Astrocyte (in vitro differentiated cells and primary cell): ENCODE measurements at regions not wholly inside any gene's neighbourhood (a gene's known extent, or its start where the extent isn't known, plus 50 kb on each side); places are given as distances from the start of the nearest gene placed in this dataset.

Source experiments
- DNase-seq: peaks from one replicate; pipeline ENCODE4 v3.0.0-alpha.2; 2010; ENCODE audit warnings: low read depth
- FAIRE-seq: peaks from 2 replicates; lab custom pipeline; 2011; peaks lifted over from hg19 to GRCh38; lab: Jason Lieb, UNC
- H2AFZ ChIP-seq: 2 replicates; pipeline ENCODE4 v1.6.0; 2012; ENCODE audit warnings: low read depth, low read length, inconsistent platforms
- H3K27ac ChIP-seq: 2 replicates; pipeline ENCODE4 v1.5.1; 2011; ENCODE audit warnings: low read depth, low read length, inconsistent platforms
- H3K27me3 ChIP-seq: 2 replicates; pipeline ENCODE4 v1.6.0; 2011; ENCODE audit warnings: low read length, inconsistent platforms; ENCODE audit not compliant: insufficient read depth
- H3K36me3 ChIP-seq: 2 replicates; pipeline ENCODE4 v1.5.1; 2011; ENCODE audit warnings: low read length, inconsistent platforms; ENCODE audit not compliant: insufficient read depth
- H3K4me1 ChIP-seq: 2 replicates; pipeline ENCODE4 v1.5.1; 2011; ENCODE audit warnings: low read length, inconsistent platforms; ENCODE audit not compliant: insufficient read depth
- H3K4me2 ChIP-seq: 2 replicates; pipeline ENCODE4 v1.6.0; 2012; ENCODE audit warnings: low read length, inconsistent platforms
- H3K4me3 ChIP-seq: 2 replicates; pipeline ENCODE4 v1.5.1; 2011; ENCODE audit warnings: low read depth, mild to moderate bottlenecking, low read length, inconsistent platforms; ENCODE audit not compliant: insufficient read depth
- H3K79me2 ChIP-seq: 2 replicates; pipeline ENCODE4 v1.6.0; 2012; ENCODE audit warnings: mild to moderate bottlenecking, low read length, inconsistent platforms; ENCODE audit not compliant: insufficient read depth
- H3K9ac ChIP-seq: 2 replicates; pipeline ENCODE4 v1.6.0; 2012; ENCODE audit warnings: mild to moderate bottlenecking, low read length, inconsistent platforms
- H3K9me3 ChIP-seq: 2 replicates; pipeline ENCODE4 v1.5.1; 2012; ENCODE audit warnings: low read depth, mild to moderate bottlenecking, low read length, inconsistent platforms; ENCODE audit not compliant: insufficient read depth
- H4K20me1 ChIP-seq: 2 replicates; pipeline ENCODE4 v1.6.0; 2012; ENCODE audit warnings: low read length, inconsistent platforms; ENCODE audit not compliant: insufficient read depth
- H3K27ac Mint-ChIP-seq: one replicate; pipeline ENCODE4 v1.8.0; 2021; ENCODE audit warnings: mild to moderate bottlenecking, mixed read lengths; ENCODE audit not compliant: unreplicated experiment
- H3K27me3 Mint-ChIP-seq: one replicate; pipeline ENCODE4 v1.8.0; 2021; ENCODE audit warnings: low read depth, mixed read lengths; ENCODE audit not compliant: unreplicated experiment
- H3K36me3 Mint-ChIP-seq: one replicate; pipeline ENCODE4 v1.8.0; 2021; ENCODE audit warnings: low read depth, mixed read lengths; ENCODE audit not compliant: unreplicated experiment
- H3K4me1 Mint-ChIP-seq: one replicate; pipeline ENCODE4 v1.8.0; 2021; ENCODE audit warnings: low read depth, mixed read lengths; ENCODE audit not compliant: unreplicated experiment
- H3K4me3 Mint-ChIP-seq: one replicate; pipeline ENCODE4 v1.8.0; 2021; ENCODE audit warnings: mild to moderate bottlenecking, moderate library complexity, mixed read lengths; ENCODE audit not compliant: unreplicated experiment
- H3K9me3 Mint-ChIP-seq: one replicate; pipeline ENCODE4 v1.8.0; 2021; ENCODE audit warnings: mild to moderate bottlenecking, mixed read lengths; ENCODE audit not compliant: unreplicated experiment
- EZH2 ChIP-seq: IDR thresholded peaks from 2 replicates; pipeline ENCODE4 v1.6.1; 2012; ENCODE audit warnings: mild to moderate bottlenecking, low read length, inconsistent platforms; ENCODE audit not compliant: insufficient read depth
- TF ChIP-seq, protein P1 (sequence below): IDR thresholded peaks from 2 replicates; pipeline ENCODE4 v1.5.1; 2011; ENCODE audit warnings: low read depth, mild to moderate bottlenecking, inconsistent platforms, low read length, moderate library complexity; ENCODE audit not compliant: insufficient read depth

DNA sequence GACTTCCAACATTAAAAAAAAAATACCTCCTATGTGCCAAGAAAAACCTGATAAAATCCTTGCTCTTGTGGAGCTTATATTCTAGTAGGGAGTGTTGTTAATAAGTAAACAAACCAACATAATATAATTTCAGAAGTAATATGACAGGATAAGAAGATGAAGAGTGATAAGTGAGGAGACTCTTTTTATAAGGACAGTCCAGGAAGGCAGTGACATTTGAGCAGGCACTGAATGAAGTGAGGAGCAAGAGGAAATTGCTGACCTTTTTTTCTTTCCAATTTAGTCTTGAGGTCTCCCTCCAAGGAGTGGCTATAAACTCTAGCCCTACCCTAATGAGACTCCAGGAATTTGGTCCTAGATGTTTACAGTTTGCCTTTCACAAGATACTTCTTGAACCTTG lies 715.7 kb downstream of the SLITRK1 start:
- DNase-seq (no peak), FAIRE-seq (no peak)
- Mint-ChIP-seq H3K4me1 (no peaks in the 10 kb centered on the region), H3K36me3 (no peaks in the 10 kb centered on the region), H3K27me3 (no peaks in the 10 kb centered on the region), H3K4me3 (no peak overlapping the region), H3K27ac (no peak overlapping the region), H3K9me3 (peaks cover 4% of the 10 kb centered on the region)
- Histone ChIP-seq H3K36me3 (no peaks in the 10 kb centered on the region), H3K79me2 (no peaks in the 10 kb centered on the region), H2AFZ (no peak overlapping the region), H3K4me1 (no peaks in the 10 kb centered on the region), H4K20me1 (no peaks in the 10 kb centered on the region), H3K4me3 (no peak overlapping the region), H3K9me3 (no peaks in the 10 kb centered on the region), H3K4me2 (no peak overlapping the region), H3K27me3 (no peaks in the 10 kb centered on the region), H3K27ac (no peak overlapping the region), H3K9ac (no peak overlapping the region)
- no peak for TF ChIP-seq EZH2
- TF ChIP-seq, protein P1, sequence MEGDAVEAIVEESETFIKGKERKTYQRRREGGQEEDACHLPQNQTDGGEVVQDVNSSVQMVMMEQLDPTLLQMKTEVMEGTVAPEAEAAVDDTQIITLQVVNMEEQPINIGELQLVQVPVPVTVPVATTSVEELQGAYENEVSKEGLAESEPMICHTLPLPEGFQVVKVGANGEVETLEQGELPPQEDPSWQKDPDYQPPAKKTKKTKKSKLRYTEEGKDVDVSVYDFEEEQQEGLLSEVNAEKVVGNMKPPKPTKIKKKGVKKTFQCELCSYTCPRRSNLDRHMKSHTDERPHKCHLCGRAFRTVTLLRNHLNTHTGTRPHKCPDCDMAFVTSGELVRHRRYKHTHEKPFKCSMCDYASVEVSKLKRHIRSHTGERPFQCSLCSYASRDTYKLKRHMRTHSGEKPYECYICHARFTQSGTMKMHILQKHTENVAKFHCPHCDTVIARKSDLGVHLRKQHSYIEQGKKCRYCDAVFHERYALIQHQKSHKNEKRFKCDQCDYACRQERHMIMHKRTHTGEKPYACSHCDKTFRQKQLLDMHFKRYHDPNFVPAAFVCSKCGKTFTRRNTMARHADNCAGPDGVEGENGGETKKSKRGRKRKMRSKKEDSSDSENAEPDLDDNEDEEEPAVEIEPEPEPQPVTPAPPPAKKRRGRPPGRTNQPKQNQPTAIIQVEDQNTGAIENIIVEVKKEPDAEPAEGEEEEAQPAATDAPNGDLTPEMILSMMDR = no peak

GRCh38 chr13:83162493-83162892 lies 719.8 kb downstream of the SLITRK1 start:
- no peak for TF ChIP-seq EZH2
- TF ChIP-seq, protein P1 = no peak
- H4K20me1 ChIP-seq = no peaks in the 10 kb centered on the region
- no peaks in the 10 kb centered on the region for H3K27me3 Mint-ChIP-seq
- H3K36me3 ChIP-seq = no peaks in the 10 kb centered on the region
- no peak overlapping the region for H2AFZ ChIP-seq
- no peaks in the 10 kb centered on the region for H3K9me3 ChIP-seq
- H3K9me3 Mint-ChIP-seq = peaks cover 2% of the 10 kb centered on the region
- H3K9ac ChIP-seq = no peak overlapping the region
- H3K4me3 Mint-ChIP-seq = no peak overlapping the region
- H3K36me3 Mint-ChIP-seq = no peaks in the 10 kb centered on the region
- no peaks in the 10 kb centered on the region for H3K4me1 ChIP-seq
- no peak overlapping the region for H3K27ac Mint-ChIP-seq
- DNase-seq (no peak), FAIRE-seq (no peak)
- H3K4me2 ChIP-seq = no peak overlapping the region
- H3K4me3 ChIP-seq = no peak overlapping the region
- H3K27me3 ChIP-seq = no peaks in the 10 kb centered on the region
- no peaks in the 10 kb centered on the region for H3K4me1 Mint-ChIP-seq
- no peaks in the 10 kb centered on the region for H3K79me2 ChIP-seq
- H3K27ac ChIP-seq = no peak overlapping the region

- H3K79me2 ChIP-seq = no peaks in the 10 kb centered on the region
- DNase-seq = no peak
- no peak overlapping the region for H3K9ac ChIP-seq
- H3K4me1 ChIP-seq = no peaks in the 10 kb centered on the region
- FAIRE-seq = no peak
- TF ChIP-seq, protein P1 = no peak
- no peak for TF ChIP-seq EZH2
- H4K20me1 ChIP-seq = no peaks in the 10 kb centered on the region
- no peaks in the 10 kb centered on the region for H3K9me3 ChIP-seq
- Mint-ChIP-seq H3K4me3 (no peak overlapping the region), H3K36me3 (no peaks in the 10 kb centered on the region), H3K9me3 (peaks cover 4% of the 10 kb centered on the region), H3K27me3 (no peaks in the 10 kb centered on the region), H3K4me1 (no peaks in the 10 kb centered on the region), H3K27ac (no peak overlapping the region)
- no peak overlapping the region for H3K4me2 ChIP-seq
- no peak overlapping the region for H3K4me3 ChIP-seq
- H2AFZ ChIP-seq = no peak overlapping the region
- H3K27ac ChIP-seq = no peak overlapping the region
- no peaks in the 10 kb centered on the region for H3K36me3 ChIP-seq
- no peaks in the 10 kb centered on the region for H3K27me3 ChIP-seq
Measured at GRCh38 chr13:83153848-83154247, 728.4 kb downstream of the SLITRK1 start.
